ENCODE measurements at regions not wholly inside any gene's neighbourhood (a gene's known extent, or its start where the extent isn't known, plus 50 kb on each side); places are given as distances from the start of the nearest gene placed in this dataset.
A peak's percentile ranks its signal among the peaks of the same experiment; 100 is the strongest.

DNA sequence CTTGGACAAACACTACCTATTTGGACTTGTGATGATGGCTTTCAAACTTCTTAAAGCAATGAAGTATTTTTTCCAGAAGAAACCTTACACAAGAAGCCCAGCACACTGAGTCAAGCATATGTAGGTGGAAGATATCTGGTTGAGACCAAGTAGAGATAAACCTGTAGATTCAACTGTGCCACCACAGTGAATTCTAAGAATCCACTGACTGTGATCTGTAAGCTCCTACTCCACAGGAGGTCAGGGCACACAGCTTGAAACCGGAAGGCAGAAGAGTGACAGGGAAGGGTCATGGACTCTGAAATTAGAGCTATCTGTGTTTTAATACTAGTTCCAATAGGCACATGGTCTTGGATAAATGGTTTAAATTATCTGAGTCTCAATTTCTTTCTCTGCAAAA lies 404.5 kb downstream of the ETS1 start:
- no peak overlapping the region for H3K4me3 ChIP-seq (ENCODE audit: low read depth, low read length)
- DNase-seq (ENCODE audit: low read depth), result no peak

DNA sequence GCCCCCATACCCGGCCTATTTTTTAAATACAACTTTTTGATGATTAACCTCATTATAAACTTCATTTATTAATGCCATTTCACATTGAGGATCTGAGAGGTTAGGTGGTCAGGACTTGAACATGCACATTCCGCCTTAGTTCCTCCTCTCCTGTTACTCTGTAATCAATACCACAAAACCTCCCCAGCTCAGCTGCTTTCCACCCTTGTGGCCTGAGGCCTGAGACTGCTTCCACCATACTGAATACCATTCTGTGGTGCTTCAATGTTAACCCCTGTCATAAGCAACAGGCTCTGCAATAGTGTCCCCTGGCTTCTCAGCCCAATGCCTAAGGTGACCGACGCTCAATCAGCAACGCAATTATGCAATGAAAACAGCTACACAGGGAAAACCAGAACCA lies 405.4 kb downstream of the ETS1 start:
- H3K4me3 ChIP-seq (ENCODE audit: low read depth, low read length), result no peak overlapping the region
- no peak for DNase-seq (ENCODE audit: low read depth)

DNA sequence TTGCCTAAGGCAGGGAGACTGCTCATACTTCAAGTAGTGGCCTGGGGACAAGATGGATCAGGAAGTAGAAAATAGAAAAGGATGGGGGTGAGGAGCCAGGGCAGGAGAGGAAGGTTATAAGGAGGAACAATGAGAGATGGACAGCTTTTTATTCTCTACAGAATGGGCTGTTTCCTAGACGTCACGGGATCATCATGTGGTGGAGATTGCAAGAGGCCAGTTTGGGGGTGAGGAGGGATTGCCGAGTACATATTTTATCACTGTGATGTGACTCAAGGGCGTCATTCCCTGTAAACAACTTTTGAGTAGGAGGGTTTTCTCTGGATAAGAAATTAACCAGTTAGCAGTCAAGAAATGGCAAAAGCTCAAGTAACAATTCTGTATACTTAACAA lies 406.3 kb downstream of the ETS1 start:
- H3K4me3 ChIP-seq (ENCODE audit: low read depth, low read length), result no peak overlapping the region
- peak; percentile 65 for DNase-seq (ENCODE audit: low read depth)

DNA sequence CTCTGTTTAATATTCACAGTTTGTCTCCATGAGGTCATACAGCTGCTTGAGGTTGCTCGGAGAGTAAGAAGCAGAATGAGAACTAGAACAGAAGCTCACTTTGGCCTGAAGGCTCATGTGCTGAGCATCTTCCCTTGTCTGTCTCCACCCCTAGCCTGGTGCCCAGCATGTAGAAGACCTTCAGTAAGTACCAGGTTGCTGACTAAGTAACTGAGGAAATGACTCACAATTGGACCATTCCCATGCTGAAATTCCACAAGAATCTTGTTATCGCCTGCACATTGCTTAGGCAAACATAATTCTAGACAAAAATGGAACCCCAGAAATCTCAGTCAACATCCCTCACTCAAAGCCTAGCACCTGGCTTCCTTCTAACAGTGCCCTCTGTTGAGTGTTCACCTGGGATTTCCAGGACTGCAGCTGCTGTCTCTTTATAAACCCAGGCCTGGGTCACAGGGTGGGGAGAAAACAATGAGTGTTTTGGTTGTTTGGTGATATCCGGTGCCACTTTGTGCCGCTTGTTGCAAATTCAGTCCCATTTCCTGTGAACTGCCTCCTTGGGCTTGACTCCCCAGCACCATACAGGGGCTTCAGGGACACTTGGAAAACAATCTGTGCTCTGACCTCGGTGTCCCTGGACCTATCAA lies 406.8 kb downstream of the ETS1 start:
- no peak overlapping the region for H3K4me3 ChIP-seq (ENCODE audit: low read depth, low read length)
- DNase-seq (ENCODE audit: low read depth), result peak; percentile 88

DNA sequence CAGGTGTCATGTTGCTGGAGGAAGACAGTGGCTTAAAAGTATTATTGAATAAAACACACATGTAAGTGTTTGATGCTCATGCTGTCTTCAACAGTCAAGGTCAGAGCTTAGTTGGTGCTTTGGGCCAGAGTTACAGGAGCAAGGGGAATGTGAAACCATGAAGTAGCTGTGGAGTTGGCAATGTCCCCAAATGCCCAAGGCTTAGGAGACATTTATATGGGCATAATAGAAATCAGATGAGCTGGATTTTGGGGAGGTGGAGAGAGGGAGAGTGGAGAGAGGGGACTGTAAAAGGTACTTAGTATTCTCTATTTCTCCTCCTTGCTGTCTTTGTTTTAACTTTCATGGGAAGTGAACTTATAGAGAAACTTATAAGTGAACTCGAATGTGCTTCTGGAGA lies 407.8 kb downstream of the ETS1 start:
- DNase-seq (ENCODE audit: low read depth), result no peak
- no peak overlapping the region for H3K4me3 ChIP-seq (ENCODE audit: low read depth, low read length)

DNA sequence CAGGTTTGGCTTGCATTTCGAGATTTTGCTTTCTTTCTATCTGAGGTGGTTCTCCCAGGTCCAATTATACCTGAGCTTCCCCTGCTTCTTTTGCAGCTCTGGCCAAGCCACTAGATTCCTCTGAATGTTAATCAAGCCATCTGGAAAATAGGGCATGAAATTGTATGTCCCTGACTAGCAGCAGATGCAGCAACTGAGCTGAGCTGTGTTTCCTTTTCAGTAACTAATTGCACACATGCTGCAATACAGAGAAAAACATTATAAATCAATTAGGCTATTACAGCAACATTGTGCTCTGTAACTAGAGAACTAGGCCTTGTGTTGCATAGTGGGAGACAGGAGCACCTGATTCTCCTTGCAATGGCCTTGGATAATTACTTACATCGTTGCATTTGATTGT lies 408.3 kb downstream of the ETS1 start:
- no peak for DNase-seq (ENCODE audit: low read depth)
- no peak overlapping the region for H3K4me3 ChIP-seq (ENCODE audit: low read depth, low read length)

DNA sequence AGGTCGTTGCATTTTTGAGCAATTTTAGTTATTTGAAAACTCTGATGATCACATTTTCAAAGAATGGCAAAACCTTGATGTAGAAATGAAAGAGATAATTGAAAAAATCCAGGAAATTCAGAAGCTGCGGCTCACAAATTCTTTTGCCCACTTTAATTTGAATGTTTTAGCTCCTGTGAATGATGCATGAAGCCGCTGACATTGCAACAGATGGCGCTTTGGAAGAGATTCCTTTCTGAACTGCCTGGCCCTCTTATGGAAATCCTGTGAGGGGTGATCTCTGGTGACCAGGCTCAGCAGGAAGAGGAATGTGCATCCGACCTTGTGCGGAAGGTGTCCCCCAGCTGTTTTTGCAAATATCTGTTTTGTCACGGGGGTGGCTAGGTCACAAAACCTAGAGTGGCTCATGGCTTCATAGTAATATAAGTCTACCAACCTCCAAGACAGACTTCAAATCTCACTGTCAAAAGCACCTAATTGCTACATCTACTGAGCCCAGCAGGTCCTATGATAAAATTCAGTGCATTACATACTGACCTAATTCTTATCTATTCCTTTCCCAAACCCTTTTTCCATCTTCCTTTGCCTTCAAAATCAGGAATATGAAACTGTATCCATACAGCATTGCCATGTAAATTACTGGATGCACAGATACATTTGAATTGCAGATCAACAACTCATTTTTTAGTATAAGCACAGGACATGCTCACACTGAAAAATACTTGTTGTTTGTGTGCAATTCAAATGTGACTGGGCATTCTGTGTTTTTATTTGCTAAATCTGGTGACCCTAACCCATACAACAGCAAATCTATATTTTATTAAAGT lies 412.7 kb downstream of the ETS1 start:
- peak; percentile 58 for DNase-seq (ENCODE audit: low read depth)
- no peak overlapping the region for H3K4me3 ChIP-seq (ENCODE audit: low read depth, low read length)

DNA sequence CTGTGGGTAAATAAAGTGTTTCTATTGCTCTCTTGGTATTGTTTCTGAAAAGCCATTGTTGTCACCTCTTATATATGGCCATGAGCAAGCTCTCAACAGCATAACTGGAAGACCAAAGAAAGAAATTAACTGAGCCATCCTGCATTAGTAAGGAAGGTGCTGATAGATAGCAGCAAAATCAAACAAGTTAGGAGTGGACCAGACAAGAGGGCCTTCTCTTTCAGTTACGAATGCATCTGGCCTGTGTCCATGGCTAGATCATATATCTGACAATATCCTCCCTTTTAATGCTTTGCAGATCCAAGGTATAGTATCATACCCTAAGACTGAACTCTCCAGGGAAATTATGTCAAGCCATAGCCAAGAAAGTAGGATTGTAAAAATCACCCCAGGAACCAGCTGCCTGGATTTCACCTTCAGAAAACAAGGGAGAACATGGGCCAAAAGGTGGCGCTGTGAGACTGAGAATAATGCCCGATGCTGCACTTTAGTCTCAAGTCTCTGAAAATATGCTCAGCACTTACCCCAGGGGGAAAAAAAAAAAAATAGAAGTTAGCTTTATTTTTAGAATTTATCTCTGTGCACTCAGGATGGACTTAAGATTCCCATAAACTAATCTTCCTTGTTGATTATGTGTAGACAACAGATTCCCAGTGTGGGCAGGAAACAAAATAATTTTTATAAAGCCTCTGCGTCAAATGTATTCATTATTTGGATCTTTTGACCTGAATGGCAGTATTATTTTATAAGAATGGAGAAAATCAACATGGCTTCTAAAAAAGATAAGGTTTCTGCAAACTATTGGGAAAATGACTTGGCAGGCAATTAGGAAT lies 415.1 kb downstream of the ETS1 start:
- peak; percentile 80 for DNase-seq (ENCODE audit: low read depth)
- H3K4me3 ChIP-seq (ENCODE audit: low read depth, low read length), result no peak overlapping the region

DNA sequence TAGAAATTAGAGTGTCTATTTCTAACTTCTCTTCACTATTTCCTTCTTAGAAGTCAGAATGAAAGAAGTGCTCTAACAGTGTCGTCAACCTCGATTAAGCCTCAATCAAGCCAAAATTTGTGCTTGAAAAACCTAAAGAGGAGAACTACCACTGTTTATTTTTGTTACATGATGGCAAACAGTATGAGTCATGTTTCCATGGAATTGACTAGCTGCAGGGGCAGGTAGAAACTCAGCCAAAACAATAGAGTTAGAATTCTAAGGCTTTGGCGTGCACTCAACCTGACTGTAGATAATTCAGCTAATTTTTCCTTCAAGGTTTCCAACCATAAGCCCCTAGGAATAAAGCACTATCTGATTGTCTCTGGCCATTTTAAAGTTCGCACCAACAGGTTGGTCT lies 415.9 kb downstream of the ETS1 start:
- no peak for DNase-seq (ENCODE audit: low read depth)

DNA sequence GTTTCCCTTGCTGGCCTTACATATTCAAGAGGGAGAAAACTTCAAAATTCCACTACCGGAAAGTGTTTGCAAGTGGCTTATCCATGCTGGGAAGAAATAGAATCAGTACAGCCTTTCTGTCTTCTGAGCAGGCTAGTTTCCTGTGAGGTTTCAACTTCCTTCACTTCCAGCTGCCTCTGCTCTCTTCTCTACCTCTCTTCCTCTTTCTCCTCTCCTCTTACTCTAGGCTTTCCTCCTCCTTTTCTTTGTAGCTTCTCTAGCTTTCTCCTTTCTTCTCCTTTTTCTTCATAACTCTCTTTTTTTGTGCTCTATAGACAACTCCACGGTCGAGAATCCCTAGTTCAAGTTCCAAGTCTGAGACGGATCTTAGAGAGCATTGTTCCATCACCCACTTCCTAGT lies 421.8 kb downstream of the ETS1 start:
- DNase-seq (ENCODE audit: low read depth), result no peak
- no peak overlapping the region for H3K4me3 ChIP-seq (ENCODE audit: low read depth, low read length)

More for the DNA sequence above, 415.9 kb downstream of the ETS1 start:
- no peak overlapping the region for H3K4me3 ChIP-seq (ENCODE audit: low read depth, low read length)

DNA sequence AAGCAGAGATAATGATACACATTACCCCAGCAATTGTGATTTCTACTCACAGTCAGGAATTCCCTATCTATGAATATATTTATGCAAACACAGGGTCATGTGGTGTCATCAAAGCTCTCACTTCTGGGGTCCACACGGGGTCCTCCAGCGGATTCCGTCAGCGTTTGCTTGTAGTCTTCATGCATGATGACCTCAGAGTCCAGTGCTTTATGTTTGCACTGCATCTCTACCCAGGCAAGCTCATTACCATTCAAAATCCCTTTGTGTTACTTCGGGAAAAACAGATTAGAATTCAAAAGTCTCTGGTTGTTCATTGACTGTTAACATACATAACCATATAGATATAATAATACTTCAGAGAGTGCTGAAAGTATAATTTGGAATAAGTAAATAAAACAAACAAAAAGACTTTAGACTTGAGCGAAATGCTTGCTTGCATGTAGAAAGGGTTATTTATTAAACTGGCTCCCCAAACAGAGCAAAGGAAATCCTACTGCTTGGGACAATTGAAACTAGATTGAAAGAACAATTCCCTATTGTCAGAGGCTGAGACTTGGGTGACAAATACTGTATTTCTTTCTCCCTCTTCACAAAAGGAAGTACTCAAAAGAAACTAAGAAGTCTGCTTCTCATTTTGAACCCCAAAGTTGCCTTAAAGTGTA lies 423.1 kb downstream of the ETS1 start:
- no peak overlapping the region for H3K4me3 ChIP-seq (ENCODE audit: low read depth, low read length)
- DNase-seq (ENCODE audit: low read depth), result no peak

DNA sequence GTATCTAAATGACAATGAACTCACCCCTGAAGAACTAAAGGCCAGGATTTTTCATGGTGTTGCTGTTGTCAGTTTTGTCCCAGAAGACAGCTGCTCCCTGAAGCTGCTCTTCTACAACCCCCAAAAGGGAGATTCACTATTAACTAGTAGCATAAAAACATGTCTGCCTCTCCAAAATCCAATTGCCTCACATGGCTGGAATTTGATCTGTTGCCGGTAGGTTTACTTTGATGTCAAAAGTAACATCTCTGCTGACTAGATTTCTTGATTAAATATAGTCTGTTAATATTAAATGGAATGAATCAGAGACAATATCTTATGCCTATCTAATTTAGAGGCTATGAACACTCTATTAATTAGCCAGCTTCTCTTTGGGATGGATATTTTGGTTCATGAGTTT lies 425.4 kb downstream of the ETS1 start:
- DNase-seq (ENCODE audit: low read depth), result no peak
- no peak overlapping the region for H3K4me3 ChIP-seq (ENCODE audit: low read depth, low read length)

DNA sequence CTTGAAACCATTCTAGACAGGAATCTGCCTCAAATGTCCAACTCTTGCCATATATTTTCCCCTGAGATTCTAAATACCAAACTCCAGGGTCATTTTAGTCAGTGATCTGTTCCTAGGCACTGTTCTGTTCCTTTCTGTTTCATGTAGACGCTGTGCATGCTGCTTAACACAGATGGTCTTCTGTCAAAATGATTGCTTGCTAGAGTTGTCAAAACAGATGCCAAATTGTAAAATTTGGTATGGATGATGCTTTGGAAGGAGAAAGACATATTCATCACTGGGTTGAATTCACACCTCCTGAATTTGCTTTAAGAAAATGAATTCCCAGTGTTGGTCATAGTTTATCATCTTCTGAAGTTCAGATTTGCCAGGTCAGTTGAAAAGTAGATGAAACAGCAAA lies 425.9 kb downstream of the ETS1 start:
- no peak overlapping the region for H3K4me3 ChIP-seq (ENCODE audit: low read depth, low read length)
- no peak for DNase-seq (ENCODE audit: low read depth)

DNA sequence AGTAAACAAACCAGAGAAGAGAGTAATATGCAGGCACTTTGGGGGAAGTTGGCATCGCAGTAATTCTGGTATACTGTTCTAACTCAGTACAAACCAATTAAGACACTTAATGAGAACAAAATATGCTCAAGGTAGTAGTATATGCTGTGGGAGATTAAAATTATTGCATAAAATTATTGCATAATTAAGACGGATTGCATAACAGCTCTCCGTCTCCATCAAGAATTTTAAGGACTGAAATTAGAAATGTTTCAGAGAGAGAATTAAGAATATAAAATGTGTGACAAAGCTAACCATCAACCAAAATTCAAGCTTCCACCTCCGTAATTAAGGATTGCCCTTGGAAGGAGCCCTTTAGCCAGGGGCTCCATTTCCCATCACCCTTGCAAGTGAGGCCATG lies 428.5 kb downstream of the ETS1 start:
- H3K4me3 ChIP-seq (ENCODE audit: low read depth, low read length), result no peak overlapping the region

DNA sequence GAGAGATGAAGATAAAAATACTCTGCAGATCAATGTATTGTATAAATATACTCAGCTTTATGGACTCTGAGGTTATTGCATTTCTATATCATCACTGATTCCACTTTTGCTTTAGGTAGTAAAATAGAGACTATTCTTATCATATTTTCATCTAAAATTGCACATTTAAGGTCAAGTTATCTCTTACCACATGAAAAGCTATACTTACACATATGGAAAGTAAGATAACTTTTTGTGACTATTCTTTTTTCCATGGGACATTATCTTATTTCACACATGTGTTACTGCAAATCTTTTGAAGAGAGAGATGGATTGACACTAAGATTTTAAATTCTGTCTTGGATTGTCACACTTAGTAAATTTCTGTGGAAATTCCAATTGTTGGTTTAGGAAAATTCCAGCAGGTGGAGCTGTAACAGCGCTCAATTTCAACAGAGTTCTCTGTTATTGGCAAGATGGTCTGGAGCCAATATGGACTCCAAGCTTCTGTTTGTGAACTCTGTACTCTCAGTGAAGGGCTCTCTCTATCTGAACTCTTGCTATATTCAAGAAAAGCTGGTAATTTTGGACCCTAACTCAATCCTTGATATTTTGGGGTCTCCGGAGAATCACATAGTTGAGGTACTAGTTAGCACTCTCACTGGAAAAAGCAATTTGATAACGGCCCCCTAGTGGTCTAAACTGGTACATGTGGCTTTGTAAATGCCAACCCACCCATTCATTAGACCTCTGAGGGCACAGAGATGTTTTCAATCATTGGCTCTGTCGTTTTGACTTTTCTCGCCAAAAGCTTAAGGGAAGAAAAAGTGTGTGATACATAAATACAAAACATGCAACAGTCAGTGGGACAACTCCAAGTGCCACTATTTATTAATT lies 429.7 kb downstream of the ETS1 start:
- H3K4me3 ChIP-seq (ENCODE audit: low read depth, low read length), result peak overlapping the region; percentile 4
- DNase-seq (ENCODE audit: low read depth), result no peak

More for the DNA sequence above, 428.5 kb downstream of the ETS1 start:
- no peak for DNase-seq (ENCODE audit: low read depth)

DNA sequence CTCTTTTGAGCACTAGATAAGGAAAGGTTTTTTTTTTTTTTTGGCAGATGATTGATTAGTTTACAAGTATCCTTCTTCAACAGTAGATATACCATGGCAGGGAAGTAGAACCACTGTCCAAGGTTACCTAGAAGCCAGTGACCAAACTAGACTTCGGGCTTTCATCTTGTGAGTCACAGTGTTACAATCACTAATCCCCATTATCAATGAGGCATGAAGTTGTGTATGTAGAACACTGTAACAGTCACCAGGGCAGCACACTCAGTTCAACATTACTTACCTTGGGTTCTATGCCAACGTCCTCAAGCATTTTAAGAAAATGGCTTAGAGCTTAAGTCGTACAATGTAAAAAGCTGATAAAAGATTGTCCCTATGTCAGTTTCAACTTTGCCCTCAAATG lies 430.9 kb downstream of the ETS1 start:
- DNase-seq (ENCODE audit: low read depth), result no peak
- no peak overlapping the region for H3K4me3 ChIP-seq (ENCODE audit: low read depth, low read length)

DNA sequence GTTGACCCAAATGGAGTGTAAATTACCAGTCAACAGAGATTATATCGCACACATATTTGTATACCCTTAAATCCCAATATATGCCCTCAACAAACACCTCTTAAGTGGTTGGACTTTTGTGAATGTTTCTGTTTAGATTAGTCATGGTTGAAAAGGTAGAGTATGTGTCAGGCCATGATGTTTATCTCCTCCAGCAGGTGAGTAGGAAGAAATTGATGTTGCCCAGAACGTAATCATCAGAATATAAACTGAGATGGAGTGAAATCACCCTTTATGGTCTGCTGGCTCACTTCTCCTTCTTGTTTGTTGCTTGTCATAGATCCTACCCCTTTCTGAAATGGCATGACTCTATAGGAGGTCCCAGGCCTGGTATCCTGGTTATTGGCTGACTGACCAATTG lies 431.8 kb downstream of the ETS1 start:
- DNase-seq (ENCODE audit: low read depth), result no peak
- no peak overlapping the region for H3K4me3 ChIP-seq (ENCODE audit: low read depth, low read length)

DNA sequence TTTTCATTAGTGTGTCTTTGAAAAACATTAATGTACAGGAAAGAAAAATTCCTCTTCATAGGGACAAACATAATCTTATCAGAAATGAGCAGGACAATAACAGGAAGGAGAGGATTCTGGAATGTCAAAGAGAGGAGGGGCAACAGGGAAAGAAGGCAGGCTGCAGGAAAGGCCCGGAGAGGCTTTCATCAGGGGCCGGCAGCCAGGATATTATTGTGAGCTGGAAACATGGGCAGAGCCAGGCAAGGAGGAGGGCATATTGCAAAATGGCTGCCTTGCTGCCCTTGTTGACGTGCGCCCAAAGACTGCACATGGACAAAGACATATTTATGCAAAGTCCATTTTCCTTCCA lies 433.7 kb downstream of the ETS1 start:
- DNase-seq (ENCODE audit: low read depth), result no peak
- no peak overlapping the region for H3K4me3 ChIP-seq (ENCODE audit: low read depth, low read length)

Data from skeletal muscle cell (primary cell).